Stimulated activated naive B cell treated with anti-CD40 and anti-IgM and Interleukin-4, amounts not matched to agents 10 μg/mL and 1 μg/mL and 100 μg/mL, for 72 hours (primary cell): ENCODE measurements at regions not wholly inside any gene's neighbourhood (a gene's known extent, or its start where the extent isn't known, plus 50 kb on each side); places are given as distances from the start of the nearest gene placed in this dataset.

Experiments
- ATAC-seq, 2 donors: fragments of 150-1000 bp; cut with Tn5 transposase; replicated peaks; 2 replicates each; pipeline ENCODE4 v1.10.0; 2021; ENCODE audit warnings: moderate library complexity in 1 of 2
- DNase-seq: peaks from one replicate; pipeline ENCODE4 v3.0.0; 2021
- H3K27ac Mint-ChIP-seq: one replicate; pipeline ENCODE4 v1.8.0; 2022; ENCODE audit warnings: mild to moderate bottlenecking, mixed read lengths
- H3K27me3 Mint-ChIP-seq, 2 donors: one replicate each; pipeline ENCODE4 v1.8.0; 2022; ENCODE audit warnings: mixed read lengths in 2 of 2
- H3K36me3 Mint-ChIP-seq, 2 donors: one replicate each; pipeline ENCODE4 v1.8.0; 2022; ENCODE audit warnings: mixed read lengths in 2 of 2, mild to moderate bottlenecking in 1 of 2
- H3K4me1 Mint-ChIP-seq, 2 donors: one replicate each; pipeline ENCODE4 v1.8.0; 2022; ENCODE audit warnings: mixed read lengths in 2 of 2, mild to moderate bottlenecking in 1 of 2
- H3K4me3 Mint-ChIP-seq, 2 donors: one replicate each; pipeline ENCODE4 v1.8.0; 2022; ENCODE audit warnings: mild to moderate bottlenecking in 2 of 2, mixed read lengths in 2 of 2, moderate library complexity in 1 of 2
- H3K9me3 Mint-ChIP-seq, 2 donors: one replicate each; pipeline ENCODE4 v1.8.0; 2022; ENCODE audit warnings: mixed read lengths in 2 of 2, mild to moderate bottlenecking in 1 of 2

GRCh38 chr6:68468244-68468884 lies 166.7 kb upstream of the ADGRB3 start:
- Mint-ChIP-seq H3K36me3 (no peaks in the 10 kb centered on the region), H3K4me1 (no peaks in the 10 kb centered on the region), H3K9me3 (peaks cover 3 to 6% of the 10 kb centered on the region in 2 donors), H3K4me3 (no peak overlapping the region), H3K27me3 (no peaks in the 10 kb centered on the region), H3K27ac (no peak overlapping the region)
- ATAC-seq (no peak), DNase-seq (no peak)

GRCh38 chr6:68458447-68458846 lies 176.6 kb upstream of the ADGRB3 start:
- Mint-ChIP-seq H3K36me3 (no peaks in the 10 kb centered on the region), H3K4me1 (no peaks in the 10 kb centered on the region), H3K4me3 (no peak overlapping the region), H3K27ac (no peak overlapping the region), H3K9me3 (peaks cover under 1 to 4% of the 10 kb centered on the region in 2 donors), H3K27me3 (no peaks in the 10 kb centered on the region)
- ATAC-seq (no peak), DNase-seq (no peak)

GRCh38 chr6:68447112-68447511 lies 188.0 kb upstream of the ADGRB3 start:
- Mint-ChIP-seq H3K27me3 (no peaks in the 10 kb centered on the region), H3K27ac (no peak overlapping the region), H3K4me1 (no peaks in the 10 kb centered on the region), H3K36me3 (no peaks in the 10 kb centered on the region), H3K4me3 (no peak overlapping the region), H3K9me3 (peaks cover 3 to 4% of the 10 kb centered on the region in 2 donors)
- DNase-seq: no peak
- ATAC-seq: no peak

GRCh38 chr6:68445926-68446325 lies 189.2 kb upstream of the ADGRB3 start:
- H3K9me3 Mint-ChIP-seq: peaks cover 0 to 2% of the 10 kb centered on the region in 2 donors
- H3K4me1 Mint-ChIP-seq: no peaks in the 10 kb centered on the region
- DNase-seq: no peak
- no peaks in the 10 kb centered on the region for H3K27me3 Mint-ChIP-seq
- H3K36me3 Mint-ChIP-seq: no peaks in the 10 kb centered on the region
- H3K4me3 Mint-ChIP-seq: no peak overlapping the region
- ATAC-seq: no peak
- H3K27ac Mint-ChIP-seq: no peak overlapping the region

GRCh38 chr6:68443704-68444103 lies 191.4 kb upstream of the ADGRB3 start:
- no peaks in the 10 kb centered on the region for H3K36me3 Mint-ChIP-seq
- H3K27me3 Mint-ChIP-seq: no peaks in the 10 kb centered on the region
- no peak overlapping the region for H3K27ac Mint-ChIP-seq
- no peaks in the 10 kb centered on the region for H3K4me1 Mint-ChIP-seq
- no peak overlapping the region for H3K4me3 Mint-ChIP-seq
- no peak for ATAC-seq
- DNase-seq: no peak
- H3K9me3 Mint-ChIP-seq: no peaks in the 10 kb centered on the region

- Mint-ChIP-seq H3K27me3 (no peaks in the 10 kb centered on the region), H3K36me3 (no peaks in the 10 kb centered on the region), H3K4me3 (no peak overlapping the region), H3K4me1 (no peaks in the 10 kb centered on the region), H3K9me3 (peaks cover 0 to 4% of the 10 kb centered on the region in 2 donors), H3K27ac (no peak overlapping the region)
- DNase-seq (no peak), ATAC-seq (no peak)
Observed at GRCh38 chr6:68427630-68428029, 207.5 kb upstream of the ADGRB3 start.

GRCh38 chr6:68410021-68410420 lies 225.1 kb upstream of the ADGRB3 start:
- DNase-seq (no peak), ATAC-seq (no peak)
- Mint-ChIP-seq H3K4me1 (no peaks in the 10 kb centered on the region), H3K27ac (no peak overlapping the region), H3K4me3 (no peak overlapping the region), H3K36me3 (no peaks in the 10 kb centered on the region), H3K27me3 (no peaks in the 10 kb centered on the region), H3K9me3 (no peaks in the 10 kb centered on the region)

- H3K4me1 Mint-ChIP-seq: no peaks in the 10 kb centered on the region
- no peak for ATAC-seq
Observed at GRCh38 chr6:68400396-68400795, 234.7 kb upstream of the ADGRB3 start.

GRCh38 chr6:68391953-68392352 lies 243.1 kb upstream of the ADGRB3 start:
- Mint-ChIP-seq H3K36me3 (no peaks in the 10 kb centered on the region), H3K27ac (no peak overlapping the region), H3K4me1 (no peaks in the 10 kb centered on the region), H3K4me3 (no peak overlapping the region), H3K27me3 (no peaks in the 10 kb centered on the region), H3K9me3 (peaks cover 0 to 1% of the 10 kb centered on the region in 2 donors)
- ATAC-seq (no peak), DNase-seq (no peak)

More at GRCh38 chr6:68400396-68400795, 234.7 kb upstream of the ADGRB3 start:
- H3K27me3 Mint-ChIP-seq: no peaks in the 10 kb centered on the region
- no peak overlapping the region for H3K27ac Mint-ChIP-seq
- H3K36me3 Mint-ChIP-seq: no peaks in the 10 kb centered on the region
- H3K4me3 Mint-ChIP-seq: no peak overlapping the region
- peaks cover 4 to 17% of the 10 kb centered on the region in 2 donors for H3K9me3 Mint-ChIP-seq
- no peak for DNase-seq

GRCh38 chr6:68372991-68373390 lies 262.1 kb upstream of the ADGRB3 start:
- H3K27me3 Mint-ChIP-seq: no peaks in the 10 kb centered on the region
- ATAC-seq (no peak), DNase-seq (no peak)
- H3K27ac Mint-ChIP-seq: no peak overlapping the region
- no peak overlapping the region for H3K4me3 Mint-ChIP-seq
- H3K9me3 Mint-ChIP-seq: no peaks in the 10 kb centered on the region
- H3K36me3 Mint-ChIP-seq: no peaks in the 10 kb centered on the region
- no peaks in the 10 kb centered on the region for H3K4me1 Mint-ChIP-seq

- no peak overlapping the region for H3K4me3 Mint-ChIP-seq
- ATAC-seq (no peak), DNase-seq (no peak)
- no peak overlapping the region for H3K27ac Mint-ChIP-seq
- no peaks in the 10 kb centered on the region for H3K4me1 Mint-ChIP-seq
- no peaks in the 10 kb centered on the region for H3K27me3 Mint-ChIP-seq
- H3K36me3 Mint-ChIP-seq: no peaks in the 10 kb centered on the region
- no peaks in the 10 kb centered on the region for H3K9me3 Mint-ChIP-seq
Observed at GRCh38 chr6:68368845-68369244, 266.2 kb upstream of the ADGRB3 start.

GRCh38 chr6:68364271-68364805 lies 270.7 kb upstream of the ADGRB3 start:
- Mint-ChIP-seq H3K27me3 (no peaks in the 10 kb centered on the region), H3K36me3 (no peaks in the 10 kb centered on the region), H3K27ac (no peak overlapping the region), H3K4me3 (no peak overlapping the region), H3K9me3 (peaks cover 0 to 5% of the 10 kb centered on the region in 2 donors), H3K4me1 (no peaks in the 10 kb centered on the region)
- ATAC-seq (no peak), DNase-seq (no peak)

GRCh38 chr6:68343901-68344300 lies 291.2 kb upstream of the ADGRB3 start:
- H3K4me1 Mint-ChIP-seq: no peaks in the 10 kb centered on the region
- H3K27ac Mint-ChIP-seq: no peak overlapping the region
- DNase-seq (no peak), ATAC-seq (peak; percentile 55 to 61)
- H3K9me3 Mint-ChIP-seq: no peaks in the 10 kb centered on the region
- no peak overlapping the region for H3K4me3 Mint-ChIP-seq
- no peaks in the 10 kb centered on the region for H3K27me3 Mint-ChIP-seq
- no peaks in the 10 kb centered on the region for H3K36me3 Mint-ChIP-seq

GRCh38 chr6:68342286-68342685 lies 292.8 kb upstream of the ADGRB3 start:
- no peak overlapping the region for H3K4me3 Mint-ChIP-seq
- no peak for DNase-seq

GRCh38 chr6:68339488-68340131 lies 295.5 kb upstream of the ADGRB3 start:
- no peaks in the 10 kb centered on the region for H3K4me1 Mint-ChIP-seq
- H3K36me3 Mint-ChIP-seq: no peaks in the 10 kb centered on the region
- no peaks in the 10 kb centered on the region for H3K9me3 Mint-ChIP-seq
- no peak overlapping the region for H3K4me3 Mint-ChIP-seq
- DNase-seq: no peak
- no peak for ATAC-seq
- no peak overlapping the region for H3K27ac Mint-ChIP-seq
- H3K27me3 Mint-ChIP-seq: no peaks in the 10 kb centered on the region

More at GRCh38 chr6:68342286-68342685, 292.8 kb upstream of the ADGRB3 start:
- Mint-ChIP-seq H3K9me3 (no peaks in the 10 kb centered on the region), H3K4me1 (no peaks in the 10 kb centered on the region), H3K27me3 (no peaks in the 10 kb centered on the region), H3K36me3 (no peaks in the 10 kb centered on the region), H3K27ac (no peak overlapping the region)
- no peak for ATAC-seq
